Thyroid gland (tissue), 4 donors: ENCODE measurements at regions not wholly inside any gene's neighbourhood (a gene's known extent, or its start where the extent isn't known, plus 50 kb on each side); places are given as distances from the start of the nearest gene placed in this dataset.

Experiments used
- DNase-seq, 2 donors: peaks; one replicate each; pipeline ENCODE4 v3.0.0-alpha.2; 2019
- H3K27ac ChIP-seq, 3 donors: fragments of 200-600 bp; sonication (generic); 1 replicate in 2 of 3; 2 replicates in 1 of 3; pipeline ENCODE4 v1.5.1; 2016 to 2019; ENCODE audit warnings: mild to moderate bottlenecking in 1 of 3, moderate library complexity in 1 of 3
- H3K27me3 ChIP-seq: fragments of 200-600 bp; sonication (generic); one replicate; pipeline ENCODE4 v1.5.1; 2019
- H3K36me3 ChIP-seq, 2 donors: fragments of 200-600 bp; sonication (generic); one replicate each; pipeline ENCODE4 v1.5.1; 2016 to 2019
- H3K4me1 ChIP-seq, 2 donors: fragments of 200-600 bp; sonication (generic); one replicate each; pipeline ENCODE4 v1.5.1; 2017 to 2019
- H3K4me3 ChIP-seq, 3 donors: fragments of 200-600 bp; sonication (generic); replicated peaks in 1 of 3; 1 replicate in 2 of 3; 2 replicates in 1 of 3; pipeline ENCODE4 v1.5.1; 2016; ENCODE audit warnings: mild to moderate bottlenecking in 1 of 3
- H3K9me3 ChIP-seq: fragments of 200-600 bp; sonication (generic); one replicate; pipeline ENCODE4 v1.5.1; 2017
- POLR2A ChIP-seq, 2 donors: fragments of 450-650 bp; IDR thresholded peaks; one replicate each; pipeline ENCODE4 v1.6.1; 2017; ENCODE audit warnings: antibody characterized with exemption in 2 of 2, mild to moderate bottlenecking in 2 of 2, moderate library complexity in 1 of 2
- WGBS, 2 donors: methylation state at CpG; one replicate each; pipeline ENCODE4 v1.1.5; 2017; 5-methylcytosine and 5-hydroxymethylcytosine counted together
- intact Hi-C: fragments of 100-400 bp; cut with DNase I; formaldehyde crosslinking; loops from one replicate; pipeline ENCODE4 v1.15.1; 2023
- TF ChIP-seq, protein P1 (sequence below), 6 experiments: fragments of 200-600 bp in 3 of 6; fragments of 450-650 bp in 3 of 6; sonication (generic) in 3 of 6; IDR thresholded peaks; one replicate each; pipeline ENCODE4 v1.5.1; 2016 to 2019; ENCODE audit warnings: antibody characterized with exemption in 6 of 6, mild to moderate bottlenecking in 2 of 6, inconsistent platforms in 1 of 6, moderate library complexity in 1 of 6

DNA sequence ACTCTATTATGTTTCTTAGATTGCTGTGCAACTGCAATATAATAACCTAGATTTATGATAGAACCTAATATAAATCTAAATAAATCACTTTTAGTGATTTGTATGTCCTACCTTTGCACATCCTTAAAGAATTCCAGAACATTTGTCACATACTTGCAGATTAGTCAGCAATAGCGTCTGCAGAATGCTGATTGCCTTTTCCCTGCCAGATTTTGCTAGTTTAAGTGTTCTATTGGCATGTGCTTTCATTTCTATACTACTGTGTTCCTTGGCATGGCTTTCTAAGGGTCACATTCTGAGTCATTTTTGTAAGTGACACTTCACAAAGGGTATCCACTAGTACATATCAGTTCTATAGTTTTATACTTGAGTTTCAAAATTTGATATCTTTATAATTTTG is 303.1 kb upstream of the GIMD1 start:
- no peaks in the 10 kb centered on the region for H3K4me1 ChIP-seq
- 46 to 70% methylated on average over 1 of the region's 1 CpG for WGBS, 2 donors
- no peak for TF ChIP-seq POLR2A (IDR thresholded peaks at IDR 0.05)
- TF ChIP-seq, protein P1, sequence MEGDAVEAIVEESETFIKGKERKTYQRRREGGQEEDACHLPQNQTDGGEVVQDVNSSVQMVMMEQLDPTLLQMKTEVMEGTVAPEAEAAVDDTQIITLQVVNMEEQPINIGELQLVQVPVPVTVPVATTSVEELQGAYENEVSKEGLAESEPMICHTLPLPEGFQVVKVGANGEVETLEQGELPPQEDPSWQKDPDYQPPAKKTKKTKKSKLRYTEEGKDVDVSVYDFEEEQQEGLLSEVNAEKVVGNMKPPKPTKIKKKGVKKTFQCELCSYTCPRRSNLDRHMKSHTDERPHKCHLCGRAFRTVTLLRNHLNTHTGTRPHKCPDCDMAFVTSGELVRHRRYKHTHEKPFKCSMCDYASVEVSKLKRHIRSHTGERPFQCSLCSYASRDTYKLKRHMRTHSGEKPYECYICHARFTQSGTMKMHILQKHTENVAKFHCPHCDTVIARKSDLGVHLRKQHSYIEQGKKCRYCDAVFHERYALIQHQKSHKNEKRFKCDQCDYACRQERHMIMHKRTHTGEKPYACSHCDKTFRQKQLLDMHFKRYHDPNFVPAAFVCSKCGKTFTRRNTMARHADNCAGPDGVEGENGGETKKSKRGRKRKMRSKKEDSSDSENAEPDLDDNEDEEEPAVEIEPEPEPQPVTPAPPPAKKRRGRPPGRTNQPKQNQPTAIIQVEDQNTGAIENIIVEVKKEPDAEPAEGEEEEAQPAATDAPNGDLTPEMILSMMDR (IDR thresholded peaks at IDR 0.05) = no peak
- H3K9me3 ChIP-seq = no peaks in the 10 kb centered on the region
- no peaks in the 10 kb centered on the region for H3K27me3 ChIP-seq
- no peaks in the 10 kb centered on the region for H3K36me3 ChIP-seq
- intact Hi-C loops = no loop called here
- H3K4me3 ChIP-seq = no peak overlapping the region
- no peak overlapping the region for H3K27ac ChIP-seq
- no peak for DNase-seq

DNA sequence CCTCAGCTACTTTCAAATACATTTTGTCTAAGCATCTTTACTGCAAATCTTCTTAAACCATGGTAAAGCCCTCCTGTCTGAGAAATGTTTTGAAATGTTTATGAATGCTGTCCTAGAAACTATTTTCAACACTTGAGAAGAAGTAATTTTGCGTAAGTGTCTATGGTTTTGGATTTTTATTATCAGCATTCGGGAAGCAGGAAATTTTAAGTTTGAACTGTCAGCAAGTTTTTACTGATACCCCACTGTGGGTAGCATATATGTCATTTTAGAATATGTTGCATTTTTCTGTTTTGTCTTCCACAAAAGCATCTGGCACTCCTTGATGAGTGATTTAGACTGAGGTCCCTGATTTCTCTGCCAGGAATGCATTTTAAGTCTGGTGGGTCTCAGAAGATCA is 302.4 kb upstream of the GIMD1 start:
- no peak overlapping the region for H3K27ac ChIP-seq
- no peaks in the 10 kb centered on the region for H3K36me3 ChIP-seq
- H3K4me1 ChIP-seq = no peaks in the 10 kb centered on the region
- DNase-seq = no peak
- no peaks in the 10 kb centered on the region for H3K9me3 ChIP-seq
- no peak for TF ChIP-seq POLR2A (IDR thresholded peaks at IDR 0.05)
- TF ChIP-seq, protein P1 (IDR thresholded peaks at IDR 0.05) = no peak
- H3K27me3 ChIP-seq = no peaks in the 10 kb centered on the region
- intact Hi-C loops = no loop called here
- H3K4me3 ChIP-seq = no peak overlapping the region
- 87 to 93% methylated on average over 2 of the region's 2 CpGs for WGBS, 2 donors

DNA sequence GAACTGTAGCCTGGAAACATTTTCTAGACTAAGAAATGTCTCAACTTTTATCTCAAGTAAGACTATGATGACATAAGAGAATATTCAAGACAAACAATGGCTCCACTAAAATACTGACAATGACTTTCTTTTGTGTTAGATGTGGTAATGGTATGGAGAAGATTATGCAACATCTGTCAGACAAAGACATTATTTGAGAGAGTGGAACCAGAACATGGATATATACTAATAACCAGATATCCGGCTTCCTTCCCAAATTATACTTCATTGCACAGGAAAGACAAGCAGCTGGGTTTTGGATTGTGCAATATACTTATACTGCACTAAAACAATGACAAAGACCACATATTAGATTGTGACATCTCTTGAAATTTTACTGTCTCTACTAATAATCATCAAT is 290.8 kb upstream of the GIMD1 start:
- no peak for DNase-seq
- Histone ChIP-seq H3K36me3 (no peaks in the 10 kb centered on the region), H3K4me1 (no peaks in the 10 kb centered on the region), H3K27me3 (no peaks in the 10 kb centered on the region), H3K9me3 (no peaks in the 10 kb centered on the region), H3K27ac (no peak overlapping the region), H3K4me3 (no peak overlapping the region)
- WGBS, 2 donors = 80 to 92% methylated on average over 1 of the region's 1 CpG
- intact Hi-C loops = no loop called here
- no peak for TF ChIP-seq POLR2A (IDR thresholded peaks at IDR 0.05)
- TF ChIP-seq, protein P1 (IDR thresholded peaks at IDR 0.05) = no peak

DNA sequence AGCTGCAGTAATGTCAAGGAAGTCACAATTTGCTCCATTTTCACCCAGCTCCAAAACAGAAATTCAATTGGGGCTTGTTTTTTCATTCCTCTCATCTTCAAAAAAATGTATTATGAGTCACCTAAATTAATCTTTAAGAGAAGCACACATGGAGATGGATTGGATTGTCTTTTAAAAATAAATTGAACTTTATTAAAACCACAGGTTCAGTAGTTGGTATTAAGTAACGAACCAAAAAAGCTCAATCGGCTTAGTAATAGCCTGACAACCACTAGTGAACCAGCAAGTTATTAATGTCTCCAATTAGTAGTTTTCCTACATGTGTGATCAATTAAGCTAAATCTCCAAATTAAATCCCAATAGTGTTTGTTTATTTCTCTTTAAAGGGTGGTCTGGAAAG is 283.5 kb upstream of the GIMD1 start:
- intact Hi-C loops = no loop called here

DNA sequence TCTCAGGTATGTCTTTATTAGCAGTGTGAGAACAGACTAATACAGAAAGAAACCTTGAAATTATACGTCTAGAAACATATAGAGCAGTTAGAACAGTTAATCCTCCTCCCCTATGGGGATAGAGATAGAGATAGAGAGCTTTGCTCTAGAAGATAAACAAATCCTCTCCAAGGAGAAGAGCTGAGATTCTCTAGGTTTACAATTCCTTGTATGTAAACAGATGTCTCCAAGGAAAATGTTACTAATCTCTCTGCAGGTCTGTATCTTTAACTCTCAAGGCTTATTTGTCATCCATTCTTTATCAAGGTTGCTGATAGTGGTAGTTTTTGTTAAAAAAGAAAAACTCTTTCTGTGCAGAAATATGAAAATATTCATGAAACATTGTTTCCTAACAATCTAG is 282.1 kb upstream of the GIMD1 start:
- H3K27me3 ChIP-seq = no peaks in the 10 kb centered on the region
- 31 to 33% methylated on average over 1 of the region's 1 CpG for WGBS, 2 donors
- intact Hi-C loops = no loop called here

More for the DNA sequence above, 283.5 kb upstream of the GIMD1 start:
- Histone ChIP-seq H3K27ac (no peak overlapping the region), H3K36me3 (no peaks in the 10 kb centered on the region), H3K4me1 (no peaks in the 10 kb centered on the region), H3K9me3 (no peaks in the 10 kb centered on the region), H3K4me3 (no peak overlapping the region), H3K27me3 (no peaks in the 10 kb centered on the region)
- no peak for TF ChIP-seq POLR2A (IDR thresholded peaks at IDR 0.05)
- TF ChIP-seq, protein P1 (IDR thresholded peaks at IDR 0.05) = no peak
- no peak for DNase-seq
- 82 to 87% methylated on average over 2 of the region's 2 CpGs for WGBS, 2 donors

More for the DNA sequence above, 282.1 kb upstream of the GIMD1 start:
- no peak overlapping the region for H3K4me3 ChIP-seq
- H3K36me3 ChIP-seq = no peaks in the 10 kb centered on the region
- no peak overlapping the region for H3K27ac ChIP-seq
- no peak for TF ChIP-seq POLR2A (IDR thresholded peaks at IDR 0.05)
- TF ChIP-seq, protein P1 (IDR thresholded peaks at IDR 0.05) = no peak
- H3K9me3 ChIP-seq = no peaks in the 10 kb centered on the region
- no peak for DNase-seq
- no peaks in the 10 kb centered on the region for H3K4me1 ChIP-seq
